K562 (cell line): ENCODE measurements at regions not wholly inside any gene's neighbourhood (a gene's known extent, or its start where the extent isn't known, plus 50 kb on each side); places are given as distances from the start of the nearest gene placed in this dataset.

ENCODE experiments used
- ARHGAP35 ChIP-seq: fragments of 450-650 bp; IDR thresholded peaks from 2 replicates; pipeline ENCODE4 v1.6.1; 2018; ENCODE audit not compliant: partially characterized antibody
- ARID3B ChIP-seq: fragments of 250-450 bp; sonication (Bioruptor Pico); IDR thresholded peaks from 2 replicates; pipeline ENCODE4 v1.4.0; 2020; ENCODE audit warnings: borderline replicate concordance
- ATF4 ChIP-seq: fragments of 450-650 bp; formaldehyde crosslinking; IDR thresholded peaks from 2 replicates; pipeline ENCODE4 v1.4.0; 2022; ENCODE audit warnings: mild to moderate bottlenecking, moderate library complexity
- CBX2 ChIP-seq: fragments of 200-600 bp; sonication (generic); IDR thresholded peaks from one replicate; pipeline ENCODE4 v1.6.1; 2012; ENCODE audit warnings: mild to moderate bottlenecking, low read length, inconsistent platforms; ENCODE audit not compliant: insufficient read depth, poor library complexity, severe bottlenecking
- CSDE1 ChIP-seq, 2 experiments: fragments of 450-650 bp; IDR thresholded peaks; 2 replicates each; pipeline ENCODE4 v1.6.1; 2016; ENCODE audit warnings: mild to moderate bottlenecking in 1 of 2
- DDX20 ChIP-seq: fragments of 450-650 bp; IDR thresholded peaks from 2 replicates; pipeline ENCODE4 v1.6.1; 2016; ENCODE audit warnings: missing genetic modification characterization, low read depth, mild to moderate bottlenecking, missing compliant biosample characterization, moderate library complexity
- E2F1 ChIP-seq: sonication (generic); formaldehyde crosslinking; IDR thresholded peaks from 2 replicates; pipeline ENCODE4 v1.8.1; 2023; ENCODE audit warnings: mild to moderate bottlenecking, missing genetic modification reagents, moderate library complexity
- HMGN3 ChIP-seq: IDR thresholded peaks from 2 replicates; pipeline ENCODE4 v1.6.1; 2011; ENCODE audit warnings: borderline replicate concordance, low read depth, mild to moderate bottlenecking, mixed read lengths, low read length; ENCODE audit not compliant: insufficient read length; ENCODE audit errors: extremely low read depth
- IRF2 ChIP-seq: sonication (generic); formaldehyde crosslinking; IDR thresholded peaks from 2 replicates; pipeline ENCODE4 v1.8.1; 2022; ENCODE audit warnings: mild to moderate bottlenecking, missing genetic modification reagents
- KLF6 ChIP-seq: fragments of 250-450 bp; sonication (Bioruptor Pico); IDR thresholded peaks from 2 replicates; pipeline ENCODE4 v1.4.0; 2020; ENCODE audit warnings: mild to moderate bottlenecking, moderate library complexity, borderline replicate concordance
- MTA3 ChIP-seq: fragments of 450-650 bp; formaldehyde crosslinking; IDR thresholded peaks from 2 replicates; pipeline ENCODE4 v1.6.1; 2017; ENCODE audit warnings: mild to moderate bottlenecking, borderline replicate concordance
- NONO ChIP-seq, 2 experiments: fragments of 200-400 bp in 1 of 2; fragments of 450-650 bp in 1 of 2; formaldehyde crosslinking in 1 of 2; IDR thresholded peaks; 2 replicates each; pipeline ENCODE4 v1.6.1; 2017; ENCODE audit warnings: low read depth in 2 of 2, mild to moderate bottlenecking in 2 of 2, moderate library complexity in 2 of 2, low read length in 1 of 2
- POLR3G ChIP-seq: IDR thresholded peaks from 2 replicates; pipeline ENCODE4 v1.6.1; 2011; ENCODE audit not compliant: insufficient read length, insufficient replicate concordance; ENCODE audit errors: extremely low read depth
- PURB ChIP-seq: sonication (generic); formaldehyde crosslinking; IDR thresholded peaks from 2 replicates; pipeline ENCODE4 v1.9.0; 2021; ENCODE audit warnings: low read depth, mild to moderate bottlenecking, missing genetic modification reagents
- SRF ChIP-seq, 2 experiments: fragments of 250-450, 450-650 bp in 1 of 2; sonication (Bioruptor Pico) in 1 of 2; sonication (generic) in 1 of 2; formaldehyde crosslinking; IDR thresholded peaks; 2 replicates each; pipeline versions ENCODE4 v1.5.0 to v1.5.1; 2020 to 2022; ENCODE audit warnings: mild to moderate bottlenecking in 1 of 2, missing genetic modification reagents in 1 of 2
- STAG1 ChIP-seq: sonication (generic); formaldehyde crosslinking; IDR thresholded peaks from 2 replicates; pipeline ENCODE4 v1.5.0; 2020; ENCODE audit warnings: missing genetic modification reagents, borderline replicate concordance
- TFE3 ChIP-seq: fragments of 450-650 bp; formaldehyde crosslinking; IDR thresholded peaks from 2 replicates; pipeline ENCODE4 v1.4.0; 2020; ENCODE audit warnings: mild to moderate bottlenecking, mixed read lengths
- ZBTB11 ChIP-seq, 3 experiments: fragments of 200-800 bp in 1 of 3; fragments of 250-450 bp in 1 of 3; fragments of 450-650 bp in 1 of 3; sonication (Bioruptor Pico) in 1 of 3; sonication (Bioruptor generic) in 1 of 3; formaldehyde crosslinking in 1 of 3; IDR thresholded peaks; 2 replicates each; pipeline versions ENCODE4 v1.6.1 to v1.8.0; 2016 to 2022; ENCODE audit warnings: mild to moderate bottlenecking in 2 of 3, missing genetic modification characterization in 2 of 3, missing compliant biosample characterization in 1 of 3, moderate library complexity in 1 of 3

GRCh38 chr2:12448846-12449505 is 267.8 kb upstream of the TRIB2 start (continued):
- TF ChIP-seq ARHGAP35 (no peak), PURB (CRISPR knock-in tag) (no peak), DDX20 (tag) (no peak), STAG1 (CRISPR knock-in tag) (no peak), NONO (IDR thresholded peaks at IDR 0.05; ENCODE audit: low read depth in 2 of 2, low read length in 1 of 2) (no peak), SRF (CRISPR knock-in tag; IDR thresholded peaks at IDR 0.05) (no peak), IRF2 (CRISPR knock-in tag) (no peak), MTA3 (0 out of 2 replicates have a peak, but pooled peaks have one; percentile 62), CSDE1 (IDR thresholded peaks at IDR 0.05) (no peak), CBX2 (no peak), ZBTB11 (CRISPR knock-in tag; IDR thresholded peaks at IDR 0.05) (no peak), HMGN3 (no peak), ARID3B (CRISPR knock-in tag) (no peak), E2F1 (CRISPR knock-in tag) (no peak), ATF4 (CRISPR knock-in tag) (no peak), POLR3G (no peak), TFE3 (CRISPR knock-in tag) (no peak), KLF6 (CRISPR knock-in tag) (no peak)
